Esophagus muscularis mucosa (tissue), 3 donors: ENCODE measurements at regions not wholly inside any gene's neighbourhood (a gene's known extent, or its start where the extent isn't known, plus 50 kb on each side); places are given as distances from the start of the nearest gene placed in this dataset.

ENCODE experiments used
- POLR2A ChIP-seq: fragments of 450-650 bp; IDR thresholded peaks from one replicate; pipeline ENCODE4 v1.6.1; 2017; ENCODE audit warnings: antibody characterized with exemption, moderate library complexity, mild to moderate bottlenecking, low read depth
- TF ChIP-seq, protein P1 (sequence below), 3 experiments: fragments of 200-600 bp in 2 of 3; fragments of 450-650 bp in 1 of 3; sonication (generic) in 2 of 3; IDR thresholded peaks; one replicate each; pipeline ENCODE4 v1.5.1; 2017 to 2019; ENCODE audit warnings: antibody characterized with exemption in 3 of 3, mild to moderate bottlenecking in 2 of 3, moderate library complexity in 1 of 3

DNA sequence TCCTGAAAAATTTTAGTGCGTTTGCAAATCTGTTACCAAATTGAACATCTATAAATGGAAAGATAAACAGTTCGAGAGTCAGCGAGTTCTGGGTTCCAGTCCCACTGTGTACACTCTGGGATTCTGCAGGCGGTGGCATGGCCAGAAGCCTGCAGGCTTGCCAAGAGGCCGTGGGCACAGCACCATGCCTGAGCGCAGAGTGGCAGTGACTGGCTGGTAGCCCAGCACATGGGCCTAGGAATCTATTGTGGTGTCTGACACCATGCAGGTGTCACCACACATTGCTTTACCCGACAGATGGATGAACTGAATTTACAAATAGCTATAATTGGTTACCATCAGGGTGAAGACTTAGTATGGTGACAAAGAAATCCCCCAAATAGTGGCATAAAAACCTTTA, 71.7 kb upstream of the TLR3 start:
- no peak for TF ChIP-seq POLR2A
- TF ChIP-seq, protein P1, sequence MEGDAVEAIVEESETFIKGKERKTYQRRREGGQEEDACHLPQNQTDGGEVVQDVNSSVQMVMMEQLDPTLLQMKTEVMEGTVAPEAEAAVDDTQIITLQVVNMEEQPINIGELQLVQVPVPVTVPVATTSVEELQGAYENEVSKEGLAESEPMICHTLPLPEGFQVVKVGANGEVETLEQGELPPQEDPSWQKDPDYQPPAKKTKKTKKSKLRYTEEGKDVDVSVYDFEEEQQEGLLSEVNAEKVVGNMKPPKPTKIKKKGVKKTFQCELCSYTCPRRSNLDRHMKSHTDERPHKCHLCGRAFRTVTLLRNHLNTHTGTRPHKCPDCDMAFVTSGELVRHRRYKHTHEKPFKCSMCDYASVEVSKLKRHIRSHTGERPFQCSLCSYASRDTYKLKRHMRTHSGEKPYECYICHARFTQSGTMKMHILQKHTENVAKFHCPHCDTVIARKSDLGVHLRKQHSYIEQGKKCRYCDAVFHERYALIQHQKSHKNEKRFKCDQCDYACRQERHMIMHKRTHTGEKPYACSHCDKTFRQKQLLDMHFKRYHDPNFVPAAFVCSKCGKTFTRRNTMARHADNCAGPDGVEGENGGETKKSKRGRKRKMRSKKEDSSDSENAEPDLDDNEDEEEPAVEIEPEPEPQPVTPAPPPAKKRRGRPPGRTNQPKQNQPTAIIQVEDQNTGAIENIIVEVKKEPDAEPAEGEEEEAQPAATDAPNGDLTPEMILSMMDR (IDR thresholded peaks at IDR 0.05): no peak
